ENCODE measurements at regions not wholly inside any gene's neighbourhood (a gene's known extent, or its start where the extent isn't known, plus 50 kb on each side); places are given as distances from the start of the nearest gene placed in this dataset.

DNA sequence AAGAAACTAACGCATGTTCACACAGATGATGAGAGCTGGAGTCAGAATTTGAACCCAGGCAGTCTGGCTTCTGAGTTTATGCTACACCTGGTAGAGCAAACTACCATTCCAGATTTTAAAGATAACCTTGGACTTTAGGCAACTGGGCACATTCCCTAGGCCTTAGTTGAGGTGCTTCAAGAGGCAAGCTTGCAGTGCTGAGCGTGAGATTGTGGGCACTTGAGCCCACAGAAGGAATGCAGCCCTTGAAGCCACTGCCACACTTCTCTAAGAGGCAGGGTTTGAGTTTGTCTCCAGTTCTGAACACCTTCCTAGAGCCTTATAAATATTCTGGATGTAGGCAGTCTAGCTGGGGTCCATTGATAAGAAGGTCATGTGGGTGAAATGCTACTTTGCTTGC is 216.1 kb upstream of the SLC14A2 start (continued):
- TF ChIP-seq, protein P1, sequence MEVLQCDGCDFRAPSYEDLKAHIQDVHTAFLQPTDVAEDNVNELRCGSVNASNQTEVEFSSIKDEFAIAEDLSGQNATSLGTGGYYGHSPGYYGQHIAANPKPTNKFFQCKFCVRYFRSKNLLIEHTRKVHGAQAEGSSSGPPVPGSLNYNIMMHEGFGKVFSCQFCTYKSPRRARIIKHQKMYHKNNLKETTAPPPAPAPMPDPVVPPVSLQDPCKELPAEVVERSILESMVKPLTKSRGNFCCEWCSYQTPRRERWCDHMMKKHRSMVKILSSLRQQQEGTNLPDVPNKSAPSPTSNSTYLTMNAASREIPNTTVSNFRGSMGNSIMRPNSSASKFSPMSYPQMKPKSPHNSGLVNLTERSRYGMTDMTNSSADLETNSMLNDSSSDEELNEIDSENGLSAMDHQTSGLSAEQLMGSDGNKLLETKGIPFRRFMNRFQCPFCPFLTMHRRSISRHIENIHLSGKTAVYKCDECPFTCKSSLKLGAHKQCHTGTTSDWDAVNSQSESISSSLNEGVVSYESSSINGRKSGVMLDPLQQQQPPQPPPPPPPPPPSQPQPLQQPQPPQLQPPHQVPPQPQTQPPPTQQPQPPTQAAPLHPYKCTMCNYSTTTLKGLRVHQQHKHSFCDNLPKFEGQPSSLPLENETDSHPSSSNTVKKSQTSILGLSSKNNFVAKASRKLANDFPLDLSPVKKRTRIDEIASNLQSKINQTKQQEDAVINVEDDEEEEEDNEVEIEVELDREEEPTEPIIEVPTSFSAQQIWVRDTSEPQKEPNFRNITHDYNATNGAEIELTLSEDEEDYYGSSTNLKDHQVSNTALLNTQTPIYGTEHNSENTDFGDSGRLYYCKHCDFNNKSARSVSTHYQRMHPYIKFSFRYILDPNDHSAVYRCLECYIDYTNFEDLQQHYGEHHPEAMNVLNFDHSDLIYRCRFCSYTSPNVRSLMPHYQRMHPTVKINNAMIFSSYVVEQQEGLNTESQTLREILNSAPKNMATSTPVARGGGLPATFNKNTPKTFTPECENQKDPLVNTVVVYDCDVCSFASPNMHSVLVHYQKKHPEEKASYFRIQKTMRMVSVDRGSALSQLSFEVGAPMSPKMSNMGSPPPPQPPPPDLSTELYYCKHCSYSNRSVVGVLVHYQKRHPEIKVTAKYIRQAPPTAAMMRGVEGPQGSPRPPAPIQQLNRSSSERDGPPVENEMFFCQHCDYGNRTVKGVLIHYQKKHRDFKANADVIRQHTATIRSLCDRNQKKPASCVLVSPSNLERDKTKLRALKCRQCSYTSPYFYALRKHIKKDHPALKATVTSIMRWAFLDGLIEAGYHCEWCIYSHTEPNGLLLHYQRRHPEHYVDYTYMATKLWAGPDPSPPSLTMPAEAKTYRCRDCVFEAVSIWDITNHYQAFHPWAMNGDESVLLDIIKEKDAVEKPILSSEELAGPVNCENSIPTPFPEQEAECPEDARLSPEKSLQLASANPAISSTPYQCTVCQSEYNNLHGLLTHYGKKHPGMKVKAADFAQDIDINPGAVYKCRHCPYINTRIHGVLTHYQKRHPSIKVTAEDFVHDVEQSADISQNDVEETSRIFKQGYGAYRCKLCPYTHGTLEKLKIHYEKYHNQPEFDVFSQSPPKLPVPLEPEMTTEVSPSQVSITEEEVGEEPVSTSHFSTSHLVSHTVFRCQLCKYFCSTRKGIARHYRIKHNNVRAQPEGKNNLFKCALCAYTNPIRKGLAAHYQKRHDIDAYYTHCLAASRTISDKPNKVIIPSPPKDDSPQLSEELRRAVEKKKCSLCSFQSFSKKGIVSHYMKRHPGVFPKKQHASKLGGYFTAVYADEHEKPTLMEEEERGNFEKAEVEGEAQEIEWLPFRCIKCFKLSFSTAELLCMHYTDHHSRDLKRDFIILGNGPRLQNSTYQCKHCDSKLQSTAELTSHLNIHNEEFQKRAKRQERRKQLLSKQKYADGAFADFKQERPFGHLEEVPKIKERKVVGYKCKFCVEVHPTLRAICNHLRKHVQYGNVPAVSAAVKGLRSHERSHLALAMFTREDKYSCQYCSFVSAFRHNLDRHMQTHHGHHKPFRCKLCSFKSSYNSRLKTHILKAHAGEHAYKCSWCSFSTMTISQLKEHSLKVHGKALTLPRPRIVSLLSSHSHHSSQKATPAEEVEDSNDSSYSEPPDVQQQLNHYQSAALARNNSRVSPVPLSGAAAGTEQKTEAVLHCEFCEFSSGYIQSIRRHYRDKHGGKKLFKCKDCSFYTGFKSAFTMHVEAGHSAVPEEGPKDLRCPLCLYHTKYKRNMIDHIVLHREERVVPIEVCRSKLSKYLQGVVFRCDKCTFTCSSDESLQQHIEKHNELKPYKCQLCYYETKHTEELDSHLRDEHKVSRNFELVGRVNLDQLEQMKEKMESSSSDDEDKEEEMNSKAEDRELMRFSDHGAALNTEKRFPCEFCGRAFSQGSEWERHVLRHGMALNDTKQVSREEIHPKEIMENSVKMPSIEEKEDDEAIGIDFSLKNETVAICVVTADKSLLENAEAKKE (CRISPR knock-in tag; IDR thresholded peaks at IDR 0.05) = no peak
- TF ChIP-seq ZNF331 (CRISPR knock-in tag; IDR thresholded peaks at IDR 0.05; ENCODE audit: low read depth) (no peak), EZH2phosphoT487 (IDR thresholded peaks at IDR 0.05; ENCODE audit: unreplicated experiment) (no peak), CREB1 (CRISPR knock-in tag; IDR thresholded peaks at IDR 0.05; ENCODE audit: low read depth) (no peak), STAT1 (IDR thresholded peaks at IDR 0.05; ENCODE audit: unreplicated experiment) (no peak)
- TF ChIP-seq, protein P2, sequence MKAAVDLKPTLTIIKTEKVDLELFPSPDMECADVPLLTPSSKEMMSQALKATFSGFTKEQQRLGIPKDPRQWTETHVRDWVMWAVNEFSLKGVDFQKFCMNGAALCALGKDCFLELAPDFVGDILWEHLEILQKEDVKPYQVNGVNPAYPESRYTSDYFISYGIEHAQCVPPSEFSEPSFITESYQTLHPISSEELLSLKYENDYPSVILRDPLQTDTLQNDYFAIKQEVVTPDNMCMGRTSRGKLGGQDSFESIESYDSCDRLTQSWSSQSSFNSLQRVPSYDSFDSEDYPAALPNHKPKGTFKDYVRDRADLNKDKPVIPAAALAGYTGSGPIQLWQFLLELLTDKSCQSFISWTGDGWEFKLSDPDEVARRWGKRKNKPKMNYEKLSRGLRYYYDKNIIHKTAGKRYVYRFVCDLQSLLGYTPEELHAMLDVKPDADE (IDR thresholded peaks at IDR 0.05) = no peak
- TF ChIP-seq, protein P3, sequence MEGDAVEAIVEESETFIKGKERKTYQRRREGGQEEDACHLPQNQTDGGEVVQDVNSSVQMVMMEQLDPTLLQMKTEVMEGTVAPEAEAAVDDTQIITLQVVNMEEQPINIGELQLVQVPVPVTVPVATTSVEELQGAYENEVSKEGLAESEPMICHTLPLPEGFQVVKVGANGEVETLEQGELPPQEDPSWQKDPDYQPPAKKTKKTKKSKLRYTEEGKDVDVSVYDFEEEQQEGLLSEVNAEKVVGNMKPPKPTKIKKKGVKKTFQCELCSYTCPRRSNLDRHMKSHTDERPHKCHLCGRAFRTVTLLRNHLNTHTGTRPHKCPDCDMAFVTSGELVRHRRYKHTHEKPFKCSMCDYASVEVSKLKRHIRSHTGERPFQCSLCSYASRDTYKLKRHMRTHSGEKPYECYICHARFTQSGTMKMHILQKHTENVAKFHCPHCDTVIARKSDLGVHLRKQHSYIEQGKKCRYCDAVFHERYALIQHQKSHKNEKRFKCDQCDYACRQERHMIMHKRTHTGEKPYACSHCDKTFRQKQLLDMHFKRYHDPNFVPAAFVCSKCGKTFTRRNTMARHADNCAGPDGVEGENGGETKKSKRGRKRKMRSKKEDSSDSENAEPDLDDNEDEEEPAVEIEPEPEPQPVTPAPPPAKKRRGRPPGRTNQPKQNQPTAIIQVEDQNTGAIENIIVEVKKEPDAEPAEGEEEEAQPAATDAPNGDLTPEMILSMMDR (conservative IDR thresholded peaks at IDR 0.05; ENCODE audit: low read depth in 2 of 2) = no peak

DNA sequence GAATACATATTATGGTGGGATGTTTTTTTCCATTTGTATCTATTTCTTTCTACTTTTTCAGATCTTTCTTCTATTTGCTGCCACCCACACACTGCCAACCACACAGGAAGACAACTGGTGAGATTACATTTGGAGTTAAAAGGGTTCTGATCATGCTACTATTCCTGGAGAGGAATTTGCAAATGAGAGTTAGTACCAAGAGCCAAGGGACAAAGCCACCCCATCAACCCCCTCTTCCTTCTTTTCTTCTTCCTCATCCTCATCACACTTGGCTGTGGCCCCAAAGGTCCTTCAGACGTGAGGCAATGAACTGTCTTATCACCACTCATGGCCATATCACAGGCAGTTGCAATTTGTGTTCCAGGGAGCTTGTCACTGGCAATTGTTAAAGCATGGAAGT is 215.6 kb upstream of the SLC14A2 start:
- Histone ChIP-seq H3K4me3 (no peak overlapping the region), H3K9me2 (ENCODE audit: insufficient read depth) (0 out of 2 replicates have a peak, but pooled peaks cover 7% of the 10 kb centered on the region), H3K4me2 (no peak overlapping the region), H3K27me3 (ENCODE audit: insufficient read depth) (no peaks in the 10 kb centered on the region), H3K4me1 (ENCODE audit: insufficient read depth) (no peaks in the 10 kb centered on the region), H3K79me2 (replicated peaks; ENCODE audit: insufficient read depth) (no peaks in the 10 kb centered on the region), H3K27ac (ENCODE audit: low read depth) (no peak overlapping the region), H3K36me3 (ENCODE audit: insufficient read depth) (no peaks in the 10 kb centered on the region), H4K20me1 (replicated peaks; ENCODE audit: insufficient read depth) (no peaks in the 10 kb centered on the region), H2AFZ (no peak overlapping the region), H3F3A (replicated peaks; ENCODE audit: low read depth) (no peaks in the 10 kb centered on the region)
- Mint-ChIP-seq H3K27ac (no peak overlapping the region), H3K27me3 (ENCODE audit: insufficient read depth, low read depth, poor library complexity) (no peaks in the 10 kb centered on the region), H3K36me3 (ENCODE audit: low read depth) (no peaks in the 10 kb centered on the region), H3K9me3 (no peaks in the 10 kb centered on the region), H3K4me1 (no peaks in the 10 kb centered on the region), H3K4me3 (no peak overlapping the region)
- DNase-seq (ENCODE audit: low spot score) = no peak
- ATAC-seq = no peak
- TF ChIP-seq JUNB (IDR thresholded peaks at IDR 0.05; ENCODE audit: unreplicated experiment) (no peak), EZH2phosphoT487 (IDR thresholded peaks at IDR 0.05; ENCODE audit: unreplicated experiment) (no peak), POLR2AphosphoS5 (IDR thresholded peaks at IDR 0.05; ENCODE audit: low read depth) (no peak)
- TF ChIP-seq, protein P2 (IDR thresholded peaks at IDR 0.05) = no peak
